HG02759 (cell line): ENCODE measurements at regions not wholly inside any gene's neighbourhood (a gene's known extent, or its start where the extent isn't known, plus 50 kb on each side); places are given as distances from the start of the nearest gene placed in this dataset.
"Not testable (repeated sequence)": the region's sequence is repeated elsewhere in the genome, so short reads cannot be mapped to it uniquely, and the experiment has no call there.

ENCODE experiments used
- ATAC-seq: cut with Tn5 transposase; IDR thresholded peaks from one replicate; pipeline ENCODE4 v1.9.1; 2021; ENCODE audit warnings: mild to moderate bottlenecking, moderate library complexity; ENCODE audit not compliant: unreplicated experiment

DNA sequence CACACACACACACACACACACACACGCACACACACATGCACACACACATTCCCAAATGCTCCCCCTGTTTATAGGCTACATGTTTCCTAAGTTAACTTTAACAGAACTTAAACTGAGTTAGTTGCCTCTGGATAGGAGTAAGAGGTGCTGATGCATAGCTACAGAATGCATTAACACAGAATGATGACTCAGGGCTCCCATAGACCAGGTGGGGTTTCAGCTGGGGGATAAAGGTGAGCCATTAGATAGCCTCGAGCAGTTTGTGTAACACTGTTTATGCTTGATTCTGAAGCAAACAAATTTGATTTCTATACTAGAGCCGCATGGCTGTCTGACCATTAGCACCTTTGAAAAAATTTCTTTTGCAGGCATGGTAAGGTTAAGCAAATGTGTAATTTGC lies 741.0 kb downstream of the PLCL1 start:
- no peak for ATAC-seq

DNA sequence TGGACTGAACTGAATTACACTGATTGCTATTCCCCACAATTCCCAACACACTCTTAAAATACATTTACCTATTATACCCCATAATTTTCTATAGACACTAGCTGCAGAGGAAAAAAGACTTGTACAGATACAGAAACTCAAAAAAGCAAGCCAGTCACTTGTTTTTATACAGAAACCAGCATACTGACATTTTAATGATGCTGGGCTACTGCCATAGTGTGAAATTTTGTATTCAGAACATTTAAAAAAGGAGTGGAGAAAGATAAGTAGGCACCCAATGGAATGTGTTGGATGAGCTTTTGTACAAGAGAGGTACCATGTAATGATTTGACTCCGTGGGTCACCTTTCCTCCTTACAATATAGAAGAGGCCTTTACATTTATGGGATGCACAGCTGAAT lies 740.1 kb downstream of the PLCL1 start:
- no peak for ATAC-seq

DNA sequence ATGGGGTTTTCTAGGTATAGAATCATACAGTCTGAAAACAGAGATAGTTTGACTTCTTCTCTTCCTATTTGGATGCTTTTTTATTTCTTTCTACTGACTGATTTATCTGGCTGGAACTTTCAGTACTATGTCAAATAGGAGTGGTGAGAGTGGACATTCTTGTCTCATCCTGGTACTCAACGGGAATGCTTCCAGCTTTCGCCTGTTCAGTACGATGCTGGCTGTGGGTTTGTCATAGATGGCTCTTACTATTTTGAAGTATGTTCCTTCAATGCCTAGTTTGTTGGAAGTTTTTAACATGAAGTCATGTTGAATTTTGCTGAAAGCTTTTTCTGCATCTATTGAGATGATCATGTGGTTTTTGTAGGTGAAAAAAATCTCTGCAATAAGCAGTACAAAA lies 730.4 kb downstream of the PLCL1 start:
- ATAC-seq = no peak

DNA sequence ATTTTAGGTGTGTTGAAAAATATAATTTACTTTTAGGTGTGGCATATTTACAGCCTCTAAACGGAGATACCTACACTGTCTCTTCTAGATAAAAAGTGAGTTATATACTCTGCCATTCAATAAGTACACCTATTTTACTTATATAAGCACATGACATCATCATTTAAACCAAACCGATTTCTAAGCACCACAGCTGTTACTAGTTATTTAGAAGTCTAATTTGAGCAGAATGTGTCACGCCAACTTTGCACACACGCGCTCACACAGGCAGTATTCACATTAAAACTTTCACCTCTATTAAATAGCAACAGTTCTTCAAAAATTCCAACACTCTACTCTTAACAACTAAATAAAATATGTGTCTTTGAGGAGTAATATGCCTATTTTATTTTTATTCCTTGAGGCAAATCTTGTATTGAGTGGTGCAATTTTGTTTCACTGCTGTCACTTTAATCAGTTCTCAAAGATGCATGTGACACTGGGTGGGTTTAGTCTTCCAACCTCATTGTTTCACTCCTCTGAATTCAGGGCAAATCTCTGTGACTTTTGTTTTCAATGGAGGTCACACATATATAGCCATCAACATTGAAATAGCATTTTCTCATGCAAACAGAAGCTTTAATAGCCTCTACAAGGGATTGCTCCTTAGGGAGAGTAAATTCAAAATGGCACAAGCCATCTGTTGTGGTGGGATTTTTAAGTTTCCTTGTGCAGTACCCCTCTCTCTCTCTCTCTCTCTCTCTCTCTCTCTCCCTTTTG lies 721.0 kb downstream of the PLCL1 start:
- ATAC-seq = no peak

DNA sequence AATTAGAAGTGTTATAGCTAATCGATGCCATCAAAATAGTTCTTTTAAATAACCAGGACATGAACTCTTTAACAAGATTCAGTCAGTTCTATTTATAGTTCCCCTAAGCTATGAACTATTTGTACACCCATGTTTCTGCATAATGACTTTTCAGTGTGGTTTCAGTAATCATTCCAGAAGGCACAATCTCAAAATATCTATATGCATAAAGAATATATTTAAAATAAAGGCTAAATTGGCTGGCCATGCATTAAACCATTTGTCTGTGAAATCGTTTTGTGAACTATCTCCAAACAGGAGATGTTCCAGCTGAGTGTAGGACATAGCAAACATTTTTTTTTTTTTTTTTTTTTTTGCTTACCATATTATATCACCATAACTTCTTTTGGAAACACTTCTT lies 719.3 kb downstream of the PLCL1 start:
- no peak for ATAC-seq

DNA sequence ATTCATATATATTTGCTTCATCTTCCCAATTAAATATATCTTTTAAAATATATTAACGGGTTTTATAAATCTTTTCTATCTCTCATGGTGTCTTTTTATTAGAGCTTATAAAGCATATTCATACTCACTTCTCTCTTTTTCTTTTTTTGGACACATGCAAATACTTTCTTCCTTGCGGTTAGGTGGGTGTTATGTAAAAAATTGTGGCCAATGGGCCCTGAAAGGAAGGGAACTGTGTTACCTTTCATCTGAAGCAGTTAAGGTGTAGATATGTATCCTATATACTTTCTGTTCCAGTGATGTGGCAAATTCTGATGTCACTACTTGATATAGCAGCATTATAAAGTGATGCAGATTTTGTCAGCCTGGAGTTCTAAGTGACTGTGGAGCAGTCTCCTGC lies 714.5 kb downstream of the PLCL1 start:
- no peak for ATAC-seq

DNA sequence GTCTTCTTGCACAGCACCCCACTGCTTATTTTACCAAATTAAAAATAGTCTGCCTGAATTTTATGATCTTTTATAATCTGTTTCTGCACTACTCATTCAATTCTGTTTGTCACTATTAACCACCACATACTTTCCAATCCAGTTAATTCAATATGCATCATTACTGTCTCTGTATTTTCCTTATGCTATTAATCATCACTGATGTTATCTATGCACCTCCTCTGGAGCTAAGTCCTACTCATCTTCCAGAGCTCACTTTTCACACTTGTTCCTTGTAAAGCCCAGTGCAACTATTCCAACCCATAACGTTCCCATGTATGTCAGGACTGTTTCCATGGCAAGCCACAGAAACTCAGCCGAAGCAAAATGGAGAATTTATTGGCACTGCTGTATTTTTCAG lies 713.6 kb downstream of the PLCL1 start:
- ATAC-seq = no peak

DNA sequence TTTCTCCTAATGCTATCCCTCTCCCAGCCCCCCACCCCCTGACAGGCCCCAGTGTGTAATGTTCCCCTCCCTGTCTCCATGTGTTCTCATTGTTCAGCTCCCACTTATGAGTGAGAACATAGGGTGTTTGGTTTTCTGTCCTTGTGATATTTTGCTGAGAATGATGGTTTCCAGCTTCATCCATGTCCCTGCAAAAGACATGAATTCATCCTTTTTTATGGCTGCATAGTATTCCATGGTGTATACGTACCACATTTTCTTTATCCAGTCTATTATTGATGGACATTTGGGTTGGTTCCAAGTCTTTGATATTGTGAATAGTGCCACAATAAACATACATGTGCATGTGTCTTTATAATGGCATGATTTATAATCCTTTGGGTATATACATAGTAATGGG lies 704.2 kb downstream of the PLCL1 start:
- not testable (repeated sequence) for ATAC-seq

DNA sequence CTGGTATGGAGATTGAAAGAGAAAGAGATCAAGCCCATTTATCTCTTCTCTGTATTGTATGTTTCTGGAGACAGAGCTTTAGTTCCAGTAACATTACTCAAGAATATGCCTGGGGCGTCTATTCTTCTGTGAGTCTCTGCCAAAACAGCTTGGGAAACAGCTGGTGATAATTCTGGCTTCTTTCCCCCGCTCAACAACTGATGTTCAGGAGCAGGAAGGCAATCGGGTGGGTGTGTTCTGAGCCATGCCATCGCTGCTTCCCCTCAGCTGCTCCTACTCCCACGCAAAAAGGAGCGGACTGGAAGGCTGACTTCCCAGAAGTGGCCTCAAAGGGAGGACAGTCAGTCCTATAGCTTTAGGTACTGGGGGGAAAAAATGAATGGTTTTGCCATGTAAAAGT lies 695.1 kb downstream of the PLCL1 start:
- ATAC-seq = no peak

DNA sequence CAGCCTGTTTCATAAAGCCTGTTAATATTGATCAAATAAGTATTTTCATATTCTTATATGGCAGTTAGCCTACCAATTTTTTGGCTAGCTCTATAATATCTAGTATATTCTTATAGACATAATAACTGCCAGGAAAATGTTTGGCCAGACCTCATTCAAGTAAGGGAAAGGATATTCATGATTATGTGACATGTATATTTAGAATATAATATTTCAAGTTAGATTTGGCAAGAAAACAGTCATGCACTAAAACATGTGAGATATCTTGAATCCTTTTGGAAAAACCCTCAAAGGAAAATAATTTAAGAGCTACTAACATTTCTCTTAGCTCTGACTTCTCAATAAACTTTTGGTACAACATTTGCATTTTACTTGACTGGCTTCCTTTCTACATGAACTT lies 694.1 kb downstream of the PLCL1 start:
- no peak for ATAC-seq

DNA sequence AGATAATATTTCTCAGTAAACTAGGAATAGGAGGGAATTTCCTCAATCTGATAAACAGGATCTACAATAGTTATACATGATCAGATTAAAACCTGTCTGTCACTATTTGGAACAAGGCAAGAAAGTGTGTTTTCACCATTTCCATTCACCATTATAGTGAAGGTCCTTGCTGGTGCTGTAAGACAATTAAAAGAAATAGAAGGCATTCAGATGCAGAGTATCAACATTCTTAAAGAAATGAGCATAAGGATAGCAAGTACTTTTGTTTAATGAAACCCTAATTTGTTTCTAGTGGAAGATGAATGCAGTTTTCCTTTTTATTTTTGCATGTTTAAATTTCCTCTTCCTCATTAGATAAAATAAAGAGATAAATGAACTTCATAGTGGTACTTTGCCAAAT lies 693.7 kb downstream of the PLCL1 start:
- ATAC-seq = no peak

DNA sequence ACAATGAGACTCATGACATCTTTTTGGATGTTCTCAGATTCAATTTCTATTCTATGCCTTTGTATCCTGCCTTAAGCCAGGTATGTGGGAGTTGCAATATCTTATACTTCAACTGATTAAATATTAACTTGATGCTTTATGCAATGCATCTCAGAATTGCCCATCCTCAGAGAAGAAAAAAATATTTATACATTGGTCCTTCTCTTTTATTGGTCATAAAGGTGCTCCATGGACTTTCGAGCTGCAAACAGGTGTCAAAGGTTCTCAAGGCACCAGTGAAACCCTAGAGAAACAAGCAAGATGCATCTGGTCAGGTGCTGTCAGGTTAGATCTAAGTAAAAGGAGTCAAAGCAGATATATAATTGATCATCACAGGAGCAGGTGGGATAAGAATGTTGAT lies 690.5 kb downstream of the PLCL1 start:
- ATAC-seq = no peak

DNA sequence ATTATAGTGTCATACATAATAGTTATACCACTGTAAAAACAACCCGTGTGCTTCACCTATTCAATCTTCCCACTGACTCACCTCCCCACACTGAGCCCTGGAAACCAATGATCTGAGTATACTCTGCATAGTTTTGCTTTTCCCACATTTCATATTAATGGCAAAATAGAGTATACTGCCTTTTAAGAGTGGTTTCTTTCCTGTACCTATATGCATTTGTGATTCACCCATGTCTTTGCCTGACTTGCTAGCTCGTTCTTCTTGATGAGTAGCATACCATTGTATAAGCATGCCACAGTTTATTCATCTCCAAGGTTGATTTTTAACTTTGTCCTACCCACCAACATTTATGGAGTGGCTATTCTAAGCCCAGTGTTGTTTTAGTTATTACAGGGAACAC lies 686.4 kb downstream of the PLCL1 start:
- ATAC-seq = no peak

DNA sequence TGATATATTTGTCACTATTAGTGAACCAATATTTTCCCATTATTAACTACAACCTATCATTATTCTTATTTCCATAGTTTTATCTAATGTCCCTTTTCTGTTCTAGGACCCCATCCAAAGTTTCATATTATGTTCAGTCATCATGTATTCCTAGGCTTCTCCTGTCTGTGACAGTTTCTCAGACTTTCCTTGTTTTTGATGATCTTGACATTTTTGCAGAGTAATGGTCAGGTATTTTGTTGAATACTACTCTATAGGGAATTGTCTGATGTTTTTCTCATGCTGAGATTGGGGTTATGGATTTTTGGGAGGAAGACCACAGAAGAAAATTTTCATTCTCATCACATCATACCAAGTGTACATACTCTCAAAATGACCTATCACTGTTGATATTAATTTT lies 684.6 kb downstream of the PLCL1 start:
- no peak for ATAC-seq

DNA sequence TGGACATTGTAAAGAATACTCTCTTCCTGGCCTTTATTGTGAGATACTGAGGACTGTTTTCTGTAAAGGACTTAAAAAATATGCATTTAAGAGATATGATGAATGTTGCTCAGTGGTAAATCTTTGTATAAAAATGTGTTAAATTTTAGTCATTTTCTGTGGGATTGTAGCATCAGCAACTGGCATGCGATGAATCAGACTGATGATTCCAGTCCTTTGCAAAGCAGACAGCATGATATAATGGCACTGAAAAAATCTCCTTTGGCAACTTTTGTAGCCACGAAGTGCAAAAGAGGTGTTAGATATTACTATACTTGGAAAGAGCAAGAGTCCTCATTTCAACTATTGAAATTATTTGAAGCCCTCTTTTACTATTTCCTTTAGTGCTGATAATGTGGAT lies 678.7 kb downstream of the PLCL1 start:
- no peak for ATAC-seq

DNA sequence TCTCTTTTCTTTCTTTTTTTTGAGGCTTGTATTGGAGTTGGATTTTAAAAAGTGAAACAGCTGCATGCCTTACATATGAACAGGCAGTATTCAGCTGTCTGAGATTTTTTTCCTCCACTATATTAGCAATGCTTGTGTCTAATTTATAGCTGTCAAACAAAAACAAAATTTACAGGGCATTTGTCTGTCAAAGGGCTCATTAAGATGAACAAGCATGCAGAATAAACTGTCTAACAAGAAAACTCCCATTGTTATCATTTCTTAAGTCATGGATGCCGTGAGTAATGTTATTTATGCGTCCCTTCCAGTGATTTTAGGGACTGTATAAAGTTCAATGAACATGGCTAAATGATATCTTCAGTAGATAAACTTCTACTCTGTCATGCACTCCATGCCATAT lies 674.7 kb downstream of the PLCL1 start:
- no peak for ATAC-seq

DNA sequence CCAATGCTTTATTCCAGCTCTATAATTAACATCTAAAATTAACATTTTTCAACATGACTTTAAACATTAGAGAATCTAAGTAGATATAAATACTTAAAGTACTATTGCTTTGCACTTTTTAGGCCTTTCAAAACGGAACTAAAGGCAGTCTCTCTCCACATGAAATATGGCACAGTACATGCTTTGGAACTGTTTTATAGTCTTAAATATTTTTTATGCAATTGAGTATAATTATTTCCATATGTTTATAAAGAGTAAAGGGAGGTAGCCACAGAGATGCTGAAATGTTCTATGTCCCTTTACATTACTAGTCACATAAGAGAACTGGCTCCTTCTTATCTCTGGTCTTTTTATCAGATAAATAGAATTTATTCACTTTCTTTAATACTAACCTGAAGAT lies 674.0 kb downstream of the PLCL1 start:
- ATAC-seq = no peak

DNA sequence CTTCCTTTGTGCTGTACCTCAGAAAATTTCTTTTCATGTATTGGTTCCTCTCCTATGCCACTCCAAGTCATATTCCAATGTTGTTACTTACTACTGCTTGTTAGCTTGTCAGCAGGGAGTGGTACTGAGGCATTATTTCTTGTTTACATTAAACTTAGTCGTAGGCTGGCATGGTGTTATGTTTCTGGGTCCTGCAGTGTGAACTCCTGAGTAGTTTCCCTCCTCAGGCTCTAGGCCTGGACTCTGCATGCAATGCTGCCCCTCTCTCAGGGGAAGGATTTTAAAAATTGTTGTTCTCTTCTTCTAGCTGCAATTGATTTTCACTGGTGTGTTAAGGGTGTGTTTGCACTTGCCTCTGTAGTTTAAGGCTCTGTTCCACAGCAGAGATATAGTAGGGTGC lies 671.6 kb downstream of the PLCL1 start:
- no peak for ATAC-seq

DNA sequence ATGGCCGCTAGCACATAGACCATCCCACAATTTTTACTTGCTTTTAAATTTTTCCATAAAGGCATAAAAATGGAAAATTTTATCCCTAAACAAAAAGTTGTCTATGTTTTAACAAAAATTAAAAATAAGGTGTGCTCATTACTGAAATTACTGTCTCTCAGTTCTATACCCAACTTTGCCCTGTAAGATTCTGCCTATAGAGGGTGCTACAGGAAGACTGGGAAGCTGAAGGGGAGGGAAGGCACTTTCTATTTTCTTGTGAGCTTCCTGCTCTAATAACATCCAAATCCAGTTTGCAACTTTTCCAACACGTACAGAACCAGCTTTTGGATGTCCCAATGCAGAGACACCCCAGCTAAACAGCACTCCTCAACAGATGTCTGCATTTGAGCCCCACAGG lies 666.9 kb downstream of the PLCL1 start:
- ATAC-seq = no peak

DNA sequence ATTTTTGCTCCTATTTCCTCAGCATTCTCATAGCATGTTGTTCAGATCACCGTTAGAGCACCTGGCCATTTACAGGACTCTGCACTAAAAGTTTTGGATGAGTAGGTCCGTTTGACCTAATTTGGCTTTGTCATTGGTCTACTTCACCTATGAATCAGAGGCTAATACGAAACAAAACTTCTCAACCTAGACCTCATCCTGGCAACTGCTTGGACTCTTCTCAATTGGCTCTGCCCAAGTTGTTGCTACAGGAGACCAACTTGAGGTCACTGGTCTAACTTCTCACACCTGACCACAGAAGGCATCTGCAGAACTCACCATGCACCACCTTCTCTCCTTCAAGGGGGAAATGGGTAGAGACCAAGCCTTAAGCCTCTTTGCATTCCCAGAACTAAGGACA lies 663.7 kb downstream of the PLCL1 start:
- ATAC-seq = no peak

DNA sequence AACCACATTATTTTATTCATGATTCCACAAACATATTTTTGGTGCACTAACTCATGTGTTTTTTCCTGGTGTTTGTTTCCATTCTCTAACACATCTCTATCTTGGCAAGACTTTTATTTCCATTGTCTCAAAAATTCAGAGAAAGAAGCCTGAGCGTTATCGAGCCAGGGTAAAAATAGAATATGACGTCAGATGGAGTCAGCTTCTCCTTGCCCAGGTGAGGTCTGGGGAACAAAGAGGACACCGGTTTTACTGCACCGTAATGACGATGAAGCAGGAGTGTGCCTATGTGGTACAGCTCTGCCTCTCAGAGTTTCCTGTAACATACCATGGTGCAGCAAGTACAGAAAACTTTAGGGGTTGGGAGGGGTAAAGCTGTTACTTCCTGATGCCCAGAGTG lies 661.6 kb downstream of the PLCL1 start:
- no peak for ATAC-seq

DNA sequence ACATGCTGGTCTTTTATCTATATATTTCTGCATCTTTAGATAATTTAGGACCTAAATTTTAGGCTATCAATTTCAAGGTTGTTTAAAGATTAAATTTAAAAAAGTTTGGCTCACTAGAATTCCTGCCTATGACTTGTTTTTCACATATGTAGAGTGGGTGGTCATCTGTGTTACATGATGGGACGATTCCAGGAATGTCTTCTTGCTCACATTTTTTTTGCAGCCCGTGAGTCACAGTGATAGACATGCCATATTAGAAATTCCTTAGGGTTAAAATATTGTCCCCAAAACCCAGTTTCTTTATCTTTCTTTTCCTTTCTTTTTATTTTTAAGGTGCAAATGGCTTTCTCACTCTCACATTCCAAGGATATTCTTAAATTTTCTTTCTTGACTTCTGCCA lies 652.0 kb downstream of the PLCL1 start:
- ATAC-seq = no peak

DNA sequence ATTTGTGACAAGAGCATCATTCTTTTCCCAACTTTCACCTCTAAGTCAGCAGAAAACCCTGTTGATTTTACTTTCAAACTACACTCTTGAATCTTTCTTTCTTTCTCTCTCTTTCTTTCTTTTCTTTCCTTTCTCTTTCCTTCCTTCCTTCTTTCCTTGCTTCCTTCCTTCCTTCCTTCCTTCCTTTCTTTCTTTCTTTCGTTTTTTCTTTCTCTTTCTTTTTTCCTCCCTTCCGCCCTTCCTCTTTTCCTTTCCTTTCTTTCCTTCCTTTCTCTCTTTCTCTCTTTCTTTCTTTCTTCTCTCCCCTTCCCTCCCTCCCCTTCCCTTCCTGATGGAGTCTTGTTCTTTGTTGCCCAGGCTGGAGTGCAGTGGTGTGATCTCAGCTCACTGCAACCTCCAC lies 649.5 kb downstream of the PLCL1 start:
- ATAC-seq = no peak
